ENCODE measurements at regions not wholly inside any gene's neighbourhood (a gene's known extent, or its start where the extent isn't known, plus 50 kb on each side); places are given as distances from the start of the nearest gene placed in this dataset.

GRCh38 chr13:99859178-99860177 lies 112.1 kb downstream of the ZIC5 start:
- Histone ChIP-seq H3K27ac (ENCODE audit: low read depth, low read length) (no peak overlapping the region), H3K4me1 (replicated peaks in 1 of 4; ENCODE audit: control insufficient read depth in 3 of 4, insufficient read depth in 4 of 4, low read length in 3 of 4) (peaks cover 2 to 25% (median 12%) of the 10 kb centered on the region in 4 experiments)
- WGBS, 2 experiments (ENCODE audit: extremely low coverage in 1 of 2, insufficient coverage in 1 of 2, insufficient read length in 1 of 2, insufficient replicate concordance in 2 of 2, low coverage in 1 of 2, low lambda C conversion rate in 2 of 2, missing lambda C conversion rate in 1 of 2): 89% methylated on average over 18 of the region's 18 CpGs; no CpG with 5 or more reads in 1 of the 2 experiments
- no peak for TF ChIP-seq MAFK (IDR thresholded peaks at IDR 0.05; ENCODE audit: low read depth, low read length)
- TF ChIP-seq KDM5A (IDR thresholded peaks at IDR 0.05; ENCODE audit: low read length): no peak
- no peak for TF ChIP-seq HDAC6 (IDR thresholded peaks at IDR 0.05; ENCODE audit: low read depth, low read length)
- TF ChIP-seq CTBP2 (IDR thresholded peaks at IDR 0.05; ENCODE audit: borderline replicate concordance, insufficient read depth, insufficient read length, low read length): no peak
- TF ChIP-seq SRF (IDR thresholded peaks at IDR 0.05; ENCODE audit: low read depth, low read length): no peak
- TF ChIP-seq SIRT6 (IDR thresholded peaks at IDR 0.05; ENCODE audit: low read length): no peak
- TF ChIP-seq BACH1 (IDR thresholded peaks at IDR 0.05; ENCODE audit: low read length): no peak
- no peak for TF ChIP-seq ZNF274 (IDR thresholded peaks at IDR 0.05; ENCODE audit: borderline replicate concordance, extremely low read depth, low read length)
- TF ChIP-seq FOSL1 (IDR thresholded peaks at IDR 0.05; ENCODE audit: insufficient read depth, low read depth, low read length): no peak
- TF ChIP-seq RXRA (IDR thresholded peaks at IDR 0.05; ENCODE audit: insufficient read depth, low read depth, low read length): no peak
- TF ChIP-seq RNF2 (IDR thresholded peaks at IDR 0.05; ENCODE audit: borderline replicate concordance, low read depth, low read length, missing control alignments, poor library complexity, severe bottlenecking): no peak

More at GRCh38 chr13:99859178-99860177, 112.1 kb downstream of the ZIC5 start:
- Histone ChIP-seq H4K91ac (replicated peaks; ENCODE audit: insufficient read length, low read length) (peak overlapping the region; percentile 75), H3K4ac (replicated peaks; ENCODE audit: insufficient read length, low read depth, low read length) (no peak overlapping the region), H3K23ac (ENCODE audit: insufficient read length) (no peak overlapping the region), H3K18ac (ENCODE audit: extremely low read depth, low read length) (peak overlapping the region; percentile 57; the same call in 1 of the 2 replicates), H2BK20ac (ENCODE audit: low read length) (no peak overlapping the region; the same call in 1 of the 2 replicates), H2BK5ac (ENCODE audit: low read depth, low read length) (no peak overlapping the region), H4K5ac (ENCODE audit: insufficient read length, low read depth, low read length) (no peak overlapping the region), H3K56ac (replicated peaks; ENCODE audit: insufficient read length, low read depth, low read length) (no peak overlapping the region), H4K20me1 (replicated peaks in 1 of 2; ENCODE audit: control insufficient read depth in 1 of 2, insufficient read depth in 2 of 2, low read length in 2 of 2) (no peaks in the 10 kb centered on the region), H3K9me3 (ENCODE audit: insufficient read depth in 2 of 2, low read depth in 1 of 2, low read length in 1 of 2) (no peaks in the 10 kb centered on the region), H3K4me2 (ENCODE audit: insufficient read depth in 1 of 2, low read depth in 2 of 2, low read length in 2 of 2) (no peak overlapping the region), H3K79me2 (ENCODE audit: control insufficient read depth in 1 of 2, insufficient read depth in 2 of 2, low read length in 2 of 2) (no peaks in the 10 kb centered on the region), H3K9ac (replicated peaks in 1 of 4; ENCODE audit: extremely low read depth in 1 of 4, low read depth in 3 of 4, low read length in 3 of 4) (no peak overlapping the region), H4K8ac (ENCODE audit: extremely low read depth, insufficient read depth, low read length) (no peak overlapping the region), H2BK15ac (ENCODE audit: low read length) (peak overlapping the region; percentile 12; the same call in 1 of the 2 replicates), H2AFZ (ENCODE audit: low read length) (no peak overlapping the region), H3K23me2 (ENCODE audit: low read depth, low read length) (no peaks in the 10 kb centered on the region), H3K27me3 (replicated peaks in 1 of 4; ENCODE audit: control insufficient read depth in 3 of 4, extremely low read depth in 1 of 4, insufficient read depth in 3 of 4, low read length in 3 of 4) (no peaks in the 10 kb centered on the region), H3K79me1 (ENCODE audit: low read depth, low read length) (no peaks in the 10 kb centered on the region), H3K14ac (ENCODE audit: insufficient read length) (no peak overlapping the region), H2BK120ac (replicated peaks; ENCODE audit: low read depth, low read length) (no peak overlapping the region), H3K4me3 (ENCODE audit: extremely low read depth in 1 of 4, insufficient read depth in 2 of 4, low read depth in 3 of 4, low read length in 4 of 4) (no peak overlapping the region), H2AK5ac (ENCODE audit: low read depth, low read length) (no peak overlapping the region), H2BK12ac (ENCODE audit: low read depth, low read length) (peak overlapping the region; percentile 54; the same call in 1 of the 2 replicates), H3K36me3 (ENCODE audit: control insufficient read depth in 2 of 4, insufficient read depth in 4 of 4, low read length in 3 of 4) (no peaks in the 10 kb centered on the region)
- DNase-seq (ENCODE audit: low read depth in 1 of 2, low spot score in 2 of 2): no peak
- FAIRE-seq: no peak
- CTCF ChIA-PET (ENCODE audit: partially characterized antibody): interaction anchor here (0.7 to 1.2 kb wide), 4 partner anchors 28 to 98 kb away, joined by 3 to 5 read pairs (median 4); no protein-coding TSS in a partner anchor
- POLR2A ChIA-PET (ENCODE audit: partially characterized antibody): interaction anchor here (0.8 kb wide), 1 partner anchor 53 kb away, joined by 3 read pairs; no protein-coding TSS in a partner anchor

Measured in H1 (cell line).